CD4-positive, CD25-positive, alpha-beta regulatory T cell (primary cell): ENCODE measurements at regions not wholly inside any gene's neighbourhood (a gene's known extent, or its start where the extent isn't known, plus 50 kb on each side); places are given as distances from the start of the nearest gene placed in this dataset.

Experiments
- ATAC-seq, 2 donors: fragments of 150-1000 bp; cut with Tn5 transposase; one replicate each; pipeline ENCODE4 v1.10.0; 2021; ENCODE audit warnings: low read depth in 2 of 2, moderate number of reproducible peaks in 2 of 2, moderate library complexity in 1 of 2
- DNase-seq, 3 donors: peaks; one replicate each; pipeline versions ENCODE4 v3.0.0 to v3.0.0-alpha.2; 2012 to 2022; ENCODE audit warnings: mixed read lengths in 1 of 3
- H3K27ac ChIP-seq: one replicate; pipeline ENCODE4 v1.7.0; 2013; ENCODE audit warnings: mild to moderate bottlenecking, low read length; ENCODE audit not compliant: insufficient read depth, poor library complexity, severe bottlenecking
- H3K27me3 ChIP-seq: one replicate; pipeline ENCODE4 v1.7.0; 2013; ENCODE audit warnings: low read length; ENCODE audit not compliant: control insufficient read depth, insufficient read depth
- H3K36me3 ChIP-seq: one replicate; pipeline ENCODE4 v1.7.0; 2013; ENCODE audit warnings: mild to moderate bottlenecking, low read length, moderate library complexity; ENCODE audit not compliant: control insufficient read depth, insufficient read depth
- H3K4me1 ChIP-seq: 2 replicates; pipeline ENCODE4 v1.7.0; 2013; ENCODE audit warnings: mild to moderate bottlenecking, low read length; ENCODE audit not compliant: insufficient read depth, control insufficient read depth, poor library complexity, severe bottlenecking
- H3K4me3 ChIP-seq: one replicate; pipeline ENCODE4 v1.7.0; 2013; ENCODE audit warnings: low read depth, mild to moderate bottlenecking, low read length, moderate library complexity
- H3K9me3 ChIP-seq, 2 experiments: 1 replicate in 1 of 2; 2 replicates in 1 of 2; pipeline ENCODE4 v1.7.0; 2013; ENCODE audit warnings: low read length in 2 of 2, mild to moderate bottlenecking in 1 of 2, moderate library complexity in 1 of 2; ENCODE audit not compliant: control insufficient read depth in 2 of 2
- H3K27ac Mint-ChIP-seq, 3 donors: one replicate each; pipeline ENCODE4 v1.8.0; 2020 to 2022; ENCODE audit warnings: mild to moderate bottlenecking in 3 of 3, mixed read lengths in 3 of 3, moderate library complexity in 2 of 3
- H3K27me3 Mint-ChIP-seq: one replicate; pipeline ENCODE4 v1.8.0; 2022; ENCODE audit warnings: mild to moderate bottlenecking, mixed read lengths
- H3K36me3 Mint-ChIP-seq: one replicate; pipeline ENCODE4 v1.8.0; 2020; ENCODE audit warnings: mixed read lengths
- H3K4me1 Mint-ChIP-seq, 4 donors: one replicate each; pipeline ENCODE4 v1.8.0; 2020 to 2022; ENCODE audit warnings: mixed read lengths in 4 of 4, mild to moderate bottlenecking in 1 of 4
- H3K4me3 Mint-ChIP-seq, 4 donors: one replicate each; pipeline ENCODE4 v1.8.0; 2020 to 2022; ENCODE audit warnings: mild to moderate bottlenecking in 4 of 4, mixed read lengths in 4 of 4, moderate library complexity in 3 of 4
- H3K9me3 Mint-ChIP-seq, 7 donors: one replicate each; pipeline ENCODE4 v1.8.0; 2020 to 2022; ENCODE audit warnings: mixed read lengths in 7 of 7, mild to moderate bottlenecking in 3 of 7, moderate library complexity in 2 of 7

- Histone ChIP-seq H3K9me3 (peaks cover 0 to 4% of the 10 kb centered on the region in 2 experiments), H3K27ac (no peak overlapping the region), H3K4me1 (no peaks in the 10 kb centered on the region), H3K4me3 (no peak overlapping the region), H3K27me3 (no peaks in the 10 kb centered on the region), H3K36me3 (no peaks in the 10 kb centered on the region)
- no peaks in the 10 kb centered on the region for H3K27me3 Mint-ChIP-seq
- no peak overlapping the region for H3K27ac Mint-ChIP-seq
- H3K36me3 Mint-ChIP-seq = no peaks in the 10 kb centered on the region
- ATAC-seq (no peak), DNase-seq (no peak)
- no peak overlapping the region for H3K4me3 Mint-ChIP-seq
- H3K4me1 Mint-ChIP-seq = no peaks in the 10 kb centered on the region
- peaks cover 0 to 5% (median 1%) of the 10 kb centered on the region in 7 donors for H3K9me3 Mint-ChIP-seq
Measured at GRCh38 chr5:89922161-89922560, 487.4 kb downstream of the CETN3 start.

DNA sequence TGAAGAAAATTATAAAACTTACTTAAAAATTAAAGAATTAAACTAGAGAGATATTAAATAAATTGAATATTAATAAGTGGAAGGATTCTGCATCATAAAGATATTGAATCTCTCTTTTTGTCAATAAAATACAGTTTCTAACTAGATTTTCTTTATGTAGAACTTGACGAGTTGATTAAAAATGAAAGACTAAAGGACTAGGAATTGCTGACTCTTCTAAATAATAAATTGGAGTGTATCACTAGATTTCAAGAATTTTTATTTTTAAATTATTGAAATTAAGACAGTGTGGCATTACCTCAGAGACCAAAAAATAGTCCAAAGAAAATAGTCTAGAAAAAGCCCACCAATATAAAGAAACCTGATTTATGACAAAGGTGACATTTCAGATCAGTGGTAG, 492.4 kb downstream of the CETN3 start:
- Mint-ChIP-seq H3K4me1 (no peaks in the 10 kb centered on the region), H3K9me3 (peaks cover 0 to 10% (median 1%) of the 10 kb centered on the region in 7 donors), H3K36me3 (no peaks in the 10 kb centered on the region), H3K4me3 (no peak overlapping the region), H3K27me3 (no peaks in the 10 kb centered on the region), H3K27ac (no peak overlapping the region)
- H3K4me3 ChIP-seq = no peak overlapping the region
- H3K27ac ChIP-seq = no peak overlapping the region
- no peaks in the 10 kb centered on the region for H3K4me1 ChIP-seq
- no peaks in the 10 kb centered on the region for H3K9me3 ChIP-seq
- no peaks in the 10 kb centered on the region for H3K36me3 ChIP-seq
- no peak for DNase-seq
- ATAC-seq = no peak
- no peaks in the 10 kb centered on the region for H3K27me3 ChIP-seq

GRCh38 chr5:89916131-89916530, 493.4 kb downstream of the CETN3 start:
- Histone ChIP-seq H3K27me3 (no peaks in the 10 kb centered on the region), H3K27ac (no peak overlapping the region), H3K36me3 (no peaks in the 10 kb centered on the region), H3K4me3 (no peak overlapping the region), H3K9me3 (no peaks in the 10 kb centered on the region), H3K4me1 (no peaks in the 10 kb centered on the region)
- Mint-ChIP-seq H3K36me3 (no peaks in the 10 kb centered on the region), H3K9me3 (peaks cover 0 to 14% (median 1%) of the 10 kb centered on the region in 7 donors), H3K4me3 (no peak overlapping the region), H3K4me1 (no peaks in the 10 kb centered on the region), H3K27ac (no peak overlapping the region), H3K27me3 (no peaks in the 10 kb centered on the region)
- ATAC-seq (no peak), DNase-seq (no peak)

GRCh38 chr5:89908876-89909275, 500.7 kb downstream of the CETN3 start:
- no peaks in the 10 kb centered on the region for H3K27me3 ChIP-seq
- no peaks in the 10 kb centered on the region for H3K4me1 ChIP-seq
- no peak overlapping the region for H3K4me3 ChIP-seq
- Mint-ChIP-seq H3K27ac (no peak overlapping the region), H3K4me3 (no peak overlapping the region), H3K36me3 (no peaks in the 10 kb centered on the region), H3K4me1 (no peaks in the 10 kb centered on the region), H3K27me3 (no peaks in the 10 kb centered on the region), H3K9me3 (peaks cover 0 to 13% (median 2%) of the 10 kb centered on the region in 7 donors)
- DNase-seq (no peak), ATAC-seq (no peak)
- H3K9me3 ChIP-seq = peaks cover 0 to 3% of the 10 kb centered on the region in 2 experiments
- H3K27ac ChIP-seq = no peak overlapping the region
- H3K36me3 ChIP-seq = no peaks in the 10 kb centered on the region

- no peaks in the 10 kb centered on the region for H3K36me3 ChIP-seq
- no peaks in the 10 kb centered on the region for H3K36me3 Mint-ChIP-seq
- peaks cover 0 to 17% (median 2%) of the 10 kb centered on the region in 7 donors for H3K9me3 Mint-ChIP-seq
- H3K27ac Mint-ChIP-seq = no peak overlapping the region
- H3K4me3 Mint-ChIP-seq = no peak overlapping the region
- DNase-seq (no peak), ATAC-seq (no peak)
- H3K4me1 Mint-ChIP-seq = no peaks in the 10 kb centered on the region
- H3K4me3 ChIP-seq = no peak overlapping the region
- no peaks in the 10 kb centered on the region for H3K4me1 ChIP-seq
- no peak overlapping the region for H3K27ac ChIP-seq
- no peaks in the 10 kb centered on the region for H3K27me3 ChIP-seq
- H3K27me3 Mint-ChIP-seq = no peaks in the 10 kb centered on the region
- H3K9me3 ChIP-seq = no peaks in the 10 kb centered on the region
Measured at GRCh38 chr5:89904442-89904841, 505.1 kb downstream of the CETN3 start.

- Mint-ChIP-seq H3K4me3 (no peak overlapping the region), H3K27ac (no peak overlapping the region), H3K27me3 (no peaks in the 10 kb centered on the region), H3K9me3 (peaks cover 1 to 19% (median 5%) of the 10 kb centered on the region in 7 donors), H3K36me3 (no peaks in the 10 kb centered on the region), H3K4me1 (no peaks in the 10 kb centered on the region)
- no peak overlapping the region for H3K27ac ChIP-seq
- no peak for ATAC-seq
- no peaks in the 10 kb centered on the region for H3K9me3 ChIP-seq
- no peaks in the 10 kb centered on the region for H3K36me3 ChIP-seq
- H3K27me3 ChIP-seq = no peaks in the 10 kb centered on the region
- no peak for DNase-seq
- H3K4me3 ChIP-seq = no peak overlapping the region
- H3K4me1 ChIP-seq = no peaks in the 10 kb centered on the region
Measured at GRCh38 chr5:89901983-89902382, 507.6 kb downstream of the CETN3 start.

GRCh38 chr5:89901346-89901745, 508.2 kb downstream of the CETN3 start:
- H3K9me3 ChIP-seq = no peaks in the 10 kb centered on the region
- ATAC-seq = no peak
- Mint-ChIP-seq H3K4me1 (no peaks in the 10 kb centered on the region), H3K27me3 (no peaks in the 10 kb centered on the region), H3K4me3 (no peak overlapping the region), H3K27ac (no peak overlapping the region), H3K36me3 (no peaks in the 10 kb centered on the region), H3K9me3 (peaks cover 1 to 19% (median 5%) of the 10 kb centered on the region in 7 donors)
- no peak for DNase-seq
- no peaks in the 10 kb centered on the region for H3K4me1 ChIP-seq
- H3K36me3 ChIP-seq = no peaks in the 10 kb centered on the region
- no peak overlapping the region for H3K27ac ChIP-seq
- H3K27me3 ChIP-seq = no peaks in the 10 kb centered on the region
- no peak overlapping the region for H3K4me3 ChIP-seq

DNA sequence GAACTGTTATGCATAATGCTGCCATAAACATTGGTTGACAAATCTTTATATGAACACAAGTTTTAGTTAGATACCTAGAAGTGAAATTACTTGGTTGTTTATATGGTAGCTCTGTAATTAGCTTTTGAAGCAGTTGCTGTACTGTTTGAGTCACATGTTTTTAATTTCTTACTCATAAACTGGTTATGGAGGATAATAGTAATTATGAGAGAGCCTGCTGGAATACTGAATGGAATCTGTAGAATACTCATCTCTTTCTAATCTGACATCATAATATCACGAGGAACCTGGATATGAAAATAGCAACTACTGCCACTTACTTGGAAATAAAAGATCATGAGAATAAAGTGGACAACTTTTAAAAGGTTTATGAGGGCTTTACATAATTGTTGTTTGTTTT, 509.2 kb downstream of the CETN3 start:
- Mint-ChIP-seq H3K27ac (no peak overlapping the region), H3K9me3 (peaks cover 1 to 15% (median 5%) of the 10 kb centered on the region in 7 donors), H3K36me3 (no peaks in the 10 kb centered on the region), H3K27me3 (no peaks in the 10 kb centered on the region), H3K4me3 (no peak overlapping the region), H3K4me1 (no peaks in the 10 kb centered on the region)
- no peaks in the 10 kb centered on the region for H3K27me3 ChIP-seq
- H3K4me3 ChIP-seq = no peak overlapping the region
- ATAC-seq = no peak
- no peak for DNase-seq
- no peaks in the 10 kb centered on the region for H3K4me1 ChIP-seq
- no peaks in the 10 kb centered on the region for H3K9me3 ChIP-seq
- H3K27ac ChIP-seq = no peak overlapping the region
- H3K36me3 ChIP-seq = no peaks in the 10 kb centered on the region
